Suprapubic skin (tissue), 4 donors: ENCODE measurements at regions not wholly inside any gene's neighbourhood (a gene's known extent, or its start where the extent isn't known, plus 50 kb on each side); places are given as distances from the start of the nearest gene placed in this dataset.

Source experiments
- CTCF ChIP-seq, 2 donors: fragments of 200-600 bp in 1 of 2; fragments of 450-650 bp in 1 of 2; sonication (generic) in 1 of 2; IDR thresholded peaks; one replicate each; pipeline ENCODE4 v1.5.1; 2016 to 2019; ENCODE audit warnings: antibody characterized with exemption in 2 of 2, mild to moderate bottlenecking in 1 of 2, moderate library complexity in 1 of 2
- EP300 ChIP-seq: sonication (generic); formaldehyde crosslinking; IDR thresholded peaks from one replicate; pipeline ENCODE4 v1.6.1; 2017; ENCODE audit warnings: antibody characterized with exemption
- POLR2A ChIP-seq, 2 donors: fragments of 450-650 bp; IDR thresholded peaks; one replicate each; pipeline ENCODE4 v1.6.1; 2017; ENCODE audit warnings: antibody characterized with exemption in 2 of 2, mild to moderate bottlenecking in 2 of 2, moderate library complexity in 2 of 2
- POLR2AphosphoS5 ChIP-seq, 3 donors: sonication (generic); formaldehyde crosslinking; IDR thresholded peaks; one replicate each; pipeline ENCODE4 v1.6.1; 2017; ENCODE audit warnings: antibody characterized with exemption in 3 of 3

GRCh38 chr4:136336479-136336878 lies 1195.8 kb downstream of the PCDH18 start:
- no peak for TF ChIP-seq CTCF (IDR thresholded peaks at IDR 0.05)
- TF ChIP-seq POLR2AphosphoS5 (IDR thresholded peaks at IDR 0.05): no peak
- no peak for TF ChIP-seq POLR2A (IDR thresholded peaks at IDR 0.05)
- TF ChIP-seq EP300: no peak
